ENCODE measurements at regions not wholly inside any gene's neighbourhood (a gene's known extent, or its start where the extent isn't known, plus 50 kb on each side); places are given as distances from the start of the nearest gene placed in this dataset.

DNA sequence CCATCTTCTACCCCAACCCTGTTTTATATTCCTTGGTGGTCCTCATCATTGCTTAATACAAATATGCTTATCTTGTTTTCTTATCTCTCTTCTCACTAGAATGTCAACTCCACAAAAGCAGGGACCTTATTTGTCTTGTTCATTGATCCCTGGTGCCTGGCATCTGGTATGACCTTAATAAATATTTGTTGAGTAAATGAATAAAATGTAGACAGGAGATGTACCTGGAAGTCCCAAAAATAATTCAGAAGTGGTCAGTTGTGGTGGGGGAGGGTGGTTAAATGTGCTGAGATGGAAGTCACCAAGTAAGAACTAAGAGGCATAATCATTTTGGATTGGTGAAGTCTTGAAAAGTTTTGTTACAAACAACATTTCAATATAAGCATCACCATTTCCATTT, 214.8 kb upstream of the MPPED2 start:
- TF ChIP-seq, protein P1, sequence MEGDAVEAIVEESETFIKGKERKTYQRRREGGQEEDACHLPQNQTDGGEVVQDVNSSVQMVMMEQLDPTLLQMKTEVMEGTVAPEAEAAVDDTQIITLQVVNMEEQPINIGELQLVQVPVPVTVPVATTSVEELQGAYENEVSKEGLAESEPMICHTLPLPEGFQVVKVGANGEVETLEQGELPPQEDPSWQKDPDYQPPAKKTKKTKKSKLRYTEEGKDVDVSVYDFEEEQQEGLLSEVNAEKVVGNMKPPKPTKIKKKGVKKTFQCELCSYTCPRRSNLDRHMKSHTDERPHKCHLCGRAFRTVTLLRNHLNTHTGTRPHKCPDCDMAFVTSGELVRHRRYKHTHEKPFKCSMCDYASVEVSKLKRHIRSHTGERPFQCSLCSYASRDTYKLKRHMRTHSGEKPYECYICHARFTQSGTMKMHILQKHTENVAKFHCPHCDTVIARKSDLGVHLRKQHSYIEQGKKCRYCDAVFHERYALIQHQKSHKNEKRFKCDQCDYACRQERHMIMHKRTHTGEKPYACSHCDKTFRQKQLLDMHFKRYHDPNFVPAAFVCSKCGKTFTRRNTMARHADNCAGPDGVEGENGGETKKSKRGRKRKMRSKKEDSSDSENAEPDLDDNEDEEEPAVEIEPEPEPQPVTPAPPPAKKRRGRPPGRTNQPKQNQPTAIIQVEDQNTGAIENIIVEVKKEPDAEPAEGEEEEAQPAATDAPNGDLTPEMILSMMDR (tag by site-specific recombination; IDR thresholded peaks at IDR 0.05): no peak
- TF ChIP-seq MEIS1 (CRISPR knock-in tag; IDR thresholded peaks at IDR 0.05; ENCODE audit: borderline replicate concordance): no peak
- TF ChIP-seq MZF1 (tag by site-specific recombination; IDR thresholded peaks at IDR 0.05; ENCODE audit: borderline replicate concordance): no peak

Measured in HEK293 (cell line).